GM19467 (cell line): ENCODE measurements at regions not wholly inside any gene's neighbourhood (a gene's known extent, or its start where the extent isn't known, plus 50 kb on each side); places are given as distances from the start of the nearest gene placed in this dataset.

Experiments used
- ATAC-seq: cut with Tn5 transposase; IDR thresholded peaks from one replicate; pipeline ENCODE4 v1.9.1; 2021; ENCODE audit warnings: mild to moderate bottlenecking, moderate library complexity; ENCODE audit not compliant: unreplicated experiment

GRCh38 chr20:22470620-22471026 is 113.7 kb downstream of the FOXA2 start:
- no peak for ATAC-seq

GRCh38 chr20:22466447-22467171 is 117.8 kb downstream of the FOXA2 start:
- no peak for ATAC-seq

- no peak for ATAC-seq
Measured at GRCh38 chr20:22465622-22466446, 118.5 kb downstream of the FOXA2 start.

GRCh38 chr20:22464312-22465003 is 119.9 kb downstream of the FOXA2 start:
- no peak for ATAC-seq

- ATAC-seq, result no peak
Measured at GRCh38 chr20:22462975-22463914, 121.1 kb downstream of the FOXA2 start.

GRCh38 chr20:22460803-22461202 is 123.6 kb downstream of the FOXA2 start:
- ATAC-seq, result no peak

- ATAC-seq, result no peak
Measured at GRCh38 chr20:22460231-22460630, 124.1 kb downstream of the FOXA2 start.

- ATAC-seq, result no peak
Measured at GRCh38 chr20:22459754-22460153, 124.6 kb downstream of the FOXA2 start.

GRCh38 chr20:22456109-22456508 is 128.3 kb downstream of the FOXA2 start:
- no peak for ATAC-seq

GRCh38 chr20:22455259-22455658 is 129.1 kb downstream of the FOXA2 start:
- no peak for ATAC-seq

GRCh38 chr20:22453244-22454080 is 130.9 kb downstream of the FOXA2 start:
- no peak for ATAC-seq

- no peak for ATAC-seq
Measured at GRCh38 chr20:22452442-22453011, 131.8 kb downstream of the FOXA2 start.

GRCh38 chr20:22450537-22450936 is 133.8 kb downstream of the FOXA2 start:
- ATAC-seq, result no peak

- ATAC-seq, result no peak
Measured at GRCh38 chr20:22449188-22449973, 135.0 kb downstream of the FOXA2 start.

GRCh38 chr20:22447447-22447778 is 137.0 kb downstream of the FOXA2 start:
- ATAC-seq, result no peak

- no peak for ATAC-seq
Measured at GRCh38 chr20:22446613-22447446, 137.5 kb downstream of the FOXA2 start.

GRCh38 chr20:22442318-22442717 is 142.1 kb downstream of the FOXA2 start:
- no peak for ATAC-seq

- ATAC-seq, result no peak
Measured at GRCh38 chr20:22438926-22439325, 145.4 kb downstream of the FOXA2 start.
